ENCODE measurements at regions not wholly inside any gene's neighbourhood (a gene's known extent, or its start where the extent isn't known, plus 50 kb on each side); places are given as distances from the start of the nearest gene placed in this dataset.

- TF ChIP-seq CTCF (IDR thresholded peaks at IDR 0.05; ENCODE audit: insufficient read depth, low read length, poor library complexity, severe bottlenecking): no peak
- no peak for TF ChIP-seq EZH2phosphoT487 (conservative IDR thresholded peaks at IDR 0.05; ENCODE audit: low read length)
These were observed 181.4 kb downstream of the DKK2 start for GRCh38 chr4:106854569-106855351.

All from SU-DHL-6 (cell line).